VCaP (cell line): ENCODE measurements at regions not wholly inside any gene's neighbourhood (a gene's known extent, or its start where the extent isn't known, plus 50 kb on each side); places are given as distances from the start of the nearest gene placed in this dataset.

ENCODE experiments used
- H3K27ac ChIP-seq: fragments of 450-650 bp; 2 replicates; pipeline ENCODE4 v1.5.1; 2017
- CTCF ChIP-seq: fragments of 450-650 bp; conservative IDR thresholded peaks from 2 replicates; pipeline ENCODE4 v1.5.1; 2017; ENCODE audit warnings: mild to moderate bottlenecking, moderate library complexity

GRCh38 chr2:120516679-120517314 is 170.9 kb downstream of the INHBB start:
- TF ChIP-seq CTCF = no peak
- H3K27ac ChIP-seq = no peak overlapping the region

- no peak for TF ChIP-seq CTCF
- no peak overlapping the region for H3K27ac ChIP-seq
Observed at GRCh38 chr2:120517751-120518469, 172.0 kb downstream of the INHBB start.

GRCh38 chr2:120518819-120519218 is 172.9 kb downstream of the INHBB start:
- no peak for TF ChIP-seq CTCF
- H3K27ac ChIP-seq = no peak overlapping the region

- TF ChIP-seq CTCF = no peak
- H3K27ac ChIP-seq = no peak overlapping the region
Observed at GRCh38 chr2:120519469-120519868, 173.5 kb downstream of the INHBB start.

- no peak for TF ChIP-seq CTCF
- H3K27ac ChIP-seq = no peak overlapping the region
Observed at GRCh38 chr2:120520454-120520853, 174.5 kb downstream of the INHBB start.

- H3K27ac ChIP-seq = no peak overlapping the region
- peak; percentile 95 for TF ChIP-seq CTCF
Observed at GRCh38 chr2:120520929-120521912, 175.3 kb downstream of the INHBB start.
